GM12878 (cell line): ENCODE measurements at regions not wholly inside any gene's neighbourhood (a gene's known extent, or its start where the extent isn't known, plus 50 kb on each side); places are given as distances from the start of the nearest gene placed in this dataset.

Source experiments
- ATAC-seq: fragments of 200-7000 bp; cut with Tn5 transposase; 3 replicates; pipeline ENCODE4 v1.9.1; 2020; ENCODE audit warnings: mild to moderate bottlenecking, moderate library complexity
- BruUV-seq: library from RNA; stranded (reverse); fragments of 400-500 nt; replicated peaks from 2 replicates; lab custom pipeline; 2021; lab: Mats Ljungman, UMichigan
- CTCF ChIA-PET: fragments of 300-600 bp; sonication (Branson Sonifier 250); formaldehyde crosslinking; extraction: SDS; loops from one replicate; lab custom pipeline; 2021; ENCODE audit warnings: inconsistent platforms; lab: Yijun Ruan, JAX
- POLR2A ChIA-PET: fragments of 350-600 bp; formaldehyde crosslinking; extraction: SDS; loops from one replicate; lab custom pipeline; 2021; ENCODE audit warnings: inconsistent platforms; lab: Charles Lee
- RAD21 ChIA-PET: fragments of 300-600 bp; sonication (Branson Sonifier 250); formaldehyde crosslinking; loops from one replicate; lab custom pipeline; 2023; ENCODE audit warnings: antibody characterized with exemption; ENCODE audit not compliant: unreplicated experiment; lab: Charles Lee
- SMC1A ChIA-PET: fragments of 300-600 bp; sonication (Branson Sonifier 250); formaldehyde crosslinking; loops from one replicate; lab custom pipeline; 2023; ENCODE audit not compliant: unreplicated experiment, uncharacterized antibody; lab: Charles Lee
- DNase-seq: peaks from one replicate; pipeline ENCODE4 v3.0.0-alpha.2; 2011; ENCODE audit warnings: low read depth, low spot score
- FAIRE-seq: peaks from 3 replicates; lab custom pipeline; 2011; peaks lifted over from hg19 to GRCh38; lab: Jason Lieb, UNC
- H2AFZ ChIP-seq: 2 replicates; pipeline ENCODE4 v1.6.0; 2011; ENCODE audit warnings: low read depth, low read length, control low read depth; ENCODE audit not compliant: control insufficient read depth
- H3K27ac ChIP-seq: 2 replicates; pipeline ENCODE4 v1.5.1; 2011; ENCODE audit warnings: control low read depth; ENCODE audit not compliant: control insufficient read depth, insufficient read depth
- H3K27me3 ChIP-seq, 2 experiments: replicated peaks in 1 of 2; 2 replicates each; pipeline versions ENCODE4 v1.6.0 to v1.6.1; 2011; ENCODE audit warnings: low read length in 1 of 2; ENCODE audit not compliant: control insufficient read depth in 2 of 2, insufficient read depth in 2 of 2
- H3K36me3 ChIP-seq, 2 experiments: 2 replicates each; pipeline ENCODE4 v1.5.1; 2011; ENCODE audit warnings: low read length in 1 of 2; ENCODE audit not compliant: control insufficient read depth in 2 of 2, insufficient read depth in 2 of 2
- H3K4me1 ChIP-seq: 2 replicates; pipeline ENCODE4 v1.6.1; 2011; ENCODE audit warnings: mild to moderate bottlenecking, low read length, moderate library complexity, mixed read lengths; ENCODE audit not compliant: control insufficient read depth, insufficient read depth
- H3K4me2 ChIP-seq: 2 replicates; pipeline ENCODE4 v1.6.0; 2011; ENCODE audit warnings: control low read depth; ENCODE audit not compliant: control insufficient read depth, insufficient read depth
- H3K4me3 ChIP-seq: fragments of 200-600 bp; sonication (generic); 2 replicates; pipeline ENCODE4 v1.5.1; 2016
- H3K79me2 ChIP-seq: 2 replicates; pipeline ENCODE4 v1.6.0; 2011; ENCODE audit warnings: low read length; ENCODE audit not compliant: control insufficient read depth, insufficient read depth
- H3K9ac ChIP-seq: 2 replicates; pipeline ENCODE4 v1.8.0; 2011; ENCODE audit warnings: low read length, control low read depth, mixed read lengths; ENCODE audit not compliant: control insufficient read depth, insufficient read depth
- H3K9me3 ChIP-seq: replicated peaks from 3 replicates; pipeline ENCODE4 v1.5.1; 2011; ENCODE audit warnings: mild to moderate bottlenecking, low read length; ENCODE audit not compliant: control insufficient read depth, insufficient read depth
- H4K20me1 ChIP-seq: 2 replicates; pipeline ENCODE4 v1.6.0; 2011; ENCODE audit not compliant: control insufficient read depth, insufficient read depth
- BMI1 ChIP-seq: fragments of 450-650 bp; IDR thresholded peaks from 2 replicates; pipeline ENCODE4 v1.6.1; 2016; ENCODE audit warnings: mild to moderate bottlenecking, moderate library complexity, borderline replicate concordance
- CEBPB ChIP-seq, 2 experiments: fragments of 150-350 bp in 1 of 2; IDR thresholded peaks; 2 replicates each; pipeline ENCODE4 v1.6.1; 2012 to 2014; ENCODE audit warnings: low read depth in 2 of 2, low read length in 2 of 2, borderline replicate concordance in 1 of 2, inconsistent platforms in 1 of 2
- E2F4 ChIP-seq: IDR thresholded peaks from 2 replicates; pipeline ENCODE4 v1.6.1; 2012; ENCODE audit warnings: low read depth, low read length, improper control_type of control experiment
- EGR1 ChIP-seq, 2 experiments: IDR thresholded peaks; 1 replicate in 1 of 2; 2 replicates in 1 of 2; pipeline ENCODE4 v1.6.1; 2011 to 2012; ENCODE audit warnings: low read depth in 2 of 2, low read length in 2 of 2, borderline replicate concordance in 1 of 2, mild to moderate bottlenecking in 1 of 2, moderate library complexity in 1 of 2
- ELK1 ChIP-seq: IDR thresholded peaks from 2 replicates; pipeline ENCODE4 v1.6.1; 2012; ENCODE audit warnings: low read depth, low read length, improper control_type of control experiment
- MEF2B ChIP-seq: fragments of 450-650 bp; IDR thresholded peaks from 2 replicates; pipeline ENCODE4 v1.6.1; 2018; ENCODE audit warnings: mild to moderate bottlenecking, moderate library complexity; ENCODE audit not compliant: partially characterized antibody, poor library complexity, severe bottlenecking
- MTA3 ChIP-seq: IDR thresholded peaks from 2 replicates; pipeline ENCODE4 v1.6.1; 2012; ENCODE audit warnings: low read length, inconsistent platforms, borderline replicate concordance
- MYC ChIP-seq: IDR thresholded peaks from 2 replicates; pipeline ENCODE4 v1.6.1; 2011; ENCODE audit warnings: mild to moderate bottlenecking, low read length, moderate library complexity, inconsistent platforms; ENCODE audit not compliant: insufficient read depth, insufficient replicate concordance, insufficient read length, severe bottlenecking
- NFYB ChIP-seq: IDR thresholded peaks from 2 replicates; pipeline ENCODE4 v1.6.1; 2011; ENCODE audit warnings: low read depth, mild to moderate bottlenecking, low read length, improper control_type of control experiment, moderate library complexity; ENCODE audit not compliant: insufficient read depth
- PAX8 ChIP-seq: fragments of 450-650 bp; IDR thresholded peaks from 2 replicates; pipeline ENCODE4 v1.6.1; 2017; ENCODE audit warnings: mild to moderate bottlenecking, moderate library complexity
- RUNX3 ChIP-seq: IDR thresholded peaks from 2 replicates; pipeline ENCODE4 v1.6.1; 2012; ENCODE audit warnings: low read length, inconsistent platforms
- SMAD5 ChIP-seq: IDR thresholded peaks from 2 replicates; pipeline ENCODE4 v1.6.1; 2016; ENCODE audit warnings: antibody characterized with exemption, low read depth
- SMARCA5 ChIP-seq: fragments of 450-650 bp; IDR thresholded peaks from 2 replicates; pipeline ENCODE4 v1.6.1; 2017; ENCODE audit warnings: mild to moderate bottlenecking
- ZBED1 ChIP-seq: IDR thresholded peaks from 2 replicates; pipeline ENCODE4 v1.6.1; 2016; ENCODE audit warnings: borderline replicate concordance
- ZNF384 ChIP-seq: IDR thresholded peaks from 2 replicates; pipeline ENCODE4 v1.6.1; 2012; ENCODE audit warnings: low read depth, mild to moderate bottlenecking, low read length, improper control_type of control experiment, borderline replicate concordance
- WGBS: methylation state at CpG from one replicate; pipeline ENCODE4 v1.1.6; 2016; ENCODE audit warnings: low lambda C conversion rate; ENCODE audit not compliant: insufficient replicate concordance, insufficient coverage; ENCODE audit errors: missing lambda C conversion rate; 5-methylcytosine and 5-hydroxymethylcytosine counted together
- in situ Hi-C: fragments of 300-500 bp; cut with MboI; formaldehyde crosslinking; loops from 9 replicates; pipeline ENCODE4 v1.14.3; 2018; ENCODE audit warnings: mixed read lengths
- intact Hi-C: fragments of 100-400 bp; cut with micrococcal nuclease; formaldehyde crosslinking; loops from one replicate; pipeline ENCODE4 v1.14.2; 2022; ENCODE audit not compliant: unreplicated experiment
- TF ChIP-seq, protein P1 (sequence below): fragments of 450-650 bp; IDR thresholded peaks from 2 replicates; pipeline ENCODE4 v1.6.1; 2016; ENCODE audit warnings: mild to moderate bottlenecking

- H2AFZ ChIP-seq = no peak overlapping the region
- H3K79me2 ChIP-seq = no peaks in the 10 kb centered on the region
- no peak overlapping the region for H3K4me3 ChIP-seq
- H3K36me3 ChIP-seq = no peaks in the 10 kb centered on the region
- ChIA-PET SMC1A (no interaction called here), CTCF (no interaction called here), RAD21 (interaction anchor here (1.2 kb wide), 1 partner anchor 10 kb away, joined by 3 read pairs; no protein-coding TSS in a partner anchor), POLR2A (no interaction called here)
- ATAC-seq = no peak
- H3K9ac ChIP-seq = no peak overlapping the region
- no TSS peak for BruUV-seq
- no peaks in the 10 kb centered on the region for H4K20me1 ChIP-seq
- intact Hi-C loops = no loop called here
- H3K9me3 ChIP-seq = no peaks in the 10 kb centered on the region; the same call in 2 of the 3 replicates
- peak; percentile 18; the same call in 1 of the 2 replicates for TF ChIP-seq RUNX3
- no peak for TF ChIP-seq E2F4
- H3K4me2 ChIP-seq = no peak overlapping the region
- H3K27me3 ChIP-seq = no peaks in the 10 kb centered on the region
- in situ Hi-C loops = no loop called here
- no peaks in the 10 kb centered on the region for H3K4me1 ChIP-seq
- DNase-seq = no peak
- no peak overlapping the region for H3K27ac ChIP-seq
- WGBS = 3% methylated on average over 7 of the region's 7 CpGs
- no peak for FAIRE-seq
Measured at GRCh38 chr12:119258149-119258548, 76.4 kb upstream of the CCDC60 start.

GRCh38 chr12:119258556-119258955 is 76.0 kb upstream of the CCDC60 start:
- in situ Hi-C loops (no loop called here), intact Hi-C loops (no loop called here)
- Histone ChIP-seq H3K4me2 (no peak overlapping the region), H3K27ac (no peak overlapping the region), H2AFZ (no peak overlapping the region), H3K27me3 (no peaks in the 10 kb centered on the region), H4K20me1 (no peaks in the 10 kb centered on the region), H3K4me3 (no peak overlapping the region), H3K79me2 (no peaks in the 10 kb centered on the region), H3K36me3 (no peaks in the 10 kb centered on the region), H3K9ac (no peak overlapping the region), H3K9me3 (no peaks in the 10 kb centered on the region; the same call in 2 of the 3 replicates), H3K4me1 (no peaks in the 10 kb centered on the region)
- ChIA-PET SMC1A (no interaction called here), RAD21 (interaction anchor here (1.2 kb wide), 1 partner anchor 11 kb away, joined by 3 read pairs; no protein-coding TSS in a partner anchor), CTCF (no interaction called here), POLR2A (no interaction called here)
- DNase-seq (no peak), ATAC-seq (no peak), FAIRE-seq (no peak)
- no TSS peak for BruUV-seq
- WGBS = 24% methylated on average over 4 of the region's 4 CpGs
- TF ChIP-seq, protein P1, sequence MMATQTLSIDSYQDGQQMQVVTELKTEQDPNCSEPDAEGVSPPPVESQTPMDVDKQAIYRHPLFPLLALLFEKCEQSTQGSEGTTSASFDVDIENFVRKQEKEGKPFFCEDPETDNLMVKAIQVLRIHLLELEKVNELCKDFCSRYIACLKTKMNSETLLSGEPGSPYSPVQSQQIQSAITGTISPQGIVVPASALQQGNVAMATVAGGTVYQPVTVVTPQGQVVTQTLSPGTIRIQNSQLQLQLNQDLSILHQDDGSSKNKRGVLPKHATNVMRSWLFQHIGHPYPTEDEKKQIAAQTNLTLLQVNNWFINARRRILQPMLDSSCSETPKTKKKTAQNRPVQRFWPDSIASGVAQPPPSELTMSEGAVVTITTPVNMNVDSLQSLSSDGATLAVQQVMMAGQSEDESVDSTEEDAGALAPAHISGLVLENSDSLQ = no peak
- TF ChIP-seq SMARCA5 (no peak), MYC (no peak), BMI1 (no peak), SMAD5 (no peak), NFYB (no peak), ELK1 (no peak), ZBED1 (no peak), EGR1 (IDR thresholded peaks at IDR 0.05; ENCODE audit: borderline replicate concordance in 1 of 2, low read depth in 2 of 2, low read length in 2 of 2) (no peak), ZNF384 (no peak), MTA3 (no peak), PAX8 (no peak), MEF2B (no peak), CEBPB (IDR thresholded peaks at IDR 0.05; ENCODE audit: borderline replicate concordance in 1 of 2, low read depth in 2 of 2, low read length in 2 of 2) (no peak)
